H1 (cell line): ENCODE measurements at regions not wholly inside any gene's neighbourhood (a gene's known extent, or its start where the extent isn't known, plus 50 kb on each side); places are given as distances from the start of the nearest gene placed in this dataset.

ENCODE experiments used
- CTCF ChIA-PET: fragments of 300-600 bp; sonication (Branson Sonifier 250); formaldehyde crosslinking; loops from one replicate; lab custom pipeline; 2021; ENCODE audit not compliant: partially characterized antibody; lab: Charles Lee
- POLR2A ChIA-PET: fragments of 300-600 bp; sonication (Branson Sonifier 250); formaldehyde crosslinking; loops from one replicate; lab custom pipeline; 2021; ENCODE audit warnings: inconsistent platforms; ENCODE audit not compliant: partially characterized antibody; lab: Charles Lee
- DNase-seq, 2 experiments: peaks; one replicate each; pipeline versions ENCODE4 v3.0.0 to v3.0.0-alpha.2; 2010 to 2022; ENCODE audit warnings: low spot score in 2 of 2, low read depth in 1 of 2, mixed read lengths in 1 of 2
- FAIRE-seq: peaks from 2 replicates; lab custom pipeline; 2011; peaks lifted over from hg19 to GRCh38; lab: Jason Lieb, UNC
- H2AFZ ChIP-seq: 2 replicates; pipeline ENCODE4 v1.8.1; 2012; ENCODE audit warnings: low read length, inconsistent platforms
- H2AK5ac ChIP-seq: 2 replicates; pipeline ENCODE4 v1.6.1; 2013; ENCODE audit warnings: low read depth, low read length
- H2BK120ac ChIP-seq: replicated peaks from 2 replicates; pipeline ENCODE3; 2013; ENCODE audit warnings: low read depth, low read length, inconsistent platforms
- H2BK12ac ChIP-seq: 2 replicates; pipeline ENCODE4 v1.6.1; 2013; ENCODE audit warnings: low read depth, low read length
- H2BK15ac ChIP-seq: 2 replicates; pipeline ENCODE4 v1.6.1; 2013; ENCODE audit warnings: low read length
- H2BK20ac ChIP-seq: 2 replicates; pipeline ENCODE4 v1.6.1; 2013; ENCODE audit warnings: low read length
- H2BK5ac ChIP-seq: 2 replicates; pipeline ENCODE4 v1.6.1; 2013; ENCODE audit warnings: low read depth, low read length
- H3K14ac ChIP-seq: 2 replicates; pipeline ENCODE4 v1.6.1; 2013; ENCODE audit warnings: inconsistent platforms; ENCODE audit not compliant: insufficient read length
- H3K18ac ChIP-seq: 2 replicates; pipeline ENCODE4 v1.6.1; 2013; ENCODE audit warnings: low read length; ENCODE audit errors: extremely low read depth
- H3K23ac ChIP-seq: 2 replicates; pipeline ENCODE4 v1.6.1; 2013; ENCODE audit warnings: inconsistent platforms; ENCODE audit not compliant: insufficient read length
- H3K23me2 ChIP-seq: 2 replicates; pipeline ENCODE4 v1.6.1; 2013; ENCODE audit warnings: low read depth, low read length
- H3K27ac ChIP-seq: 2 replicates; pipeline ENCODE4 v1.6.1; 2011; ENCODE audit warnings: low read depth, low read length, inconsistent platforms
- H3K27me3 ChIP-seq, 4 experiments: replicated peaks in 1 of 4; 1 replicate in 1 of 4; 2 replicates in 3 of 4; pipeline versions ENCODE4 v1.6.1 to v1.8.1; 2011 to 2013; ENCODE audit warnings: low read length in 3 of 4, mild to moderate bottlenecking in 3 of 4, inconsistent platforms in 2 of 4, mixed read lengths in 2 of 4, moderate library complexity in 1 of 4; ENCODE audit not compliant: control insufficient read depth in 3 of 4, insufficient read depth in 3 of 4; ENCODE audit errors: extremely low read depth in 1 of 4
- H3K36me3 ChIP-seq, 4 experiments: 2 replicates each; pipeline versions ENCODE4 v1.6.1 to v1.8.1; 2011 to 2013; ENCODE audit warnings: mild to moderate bottlenecking in 4 of 4, low read length in 3 of 4, moderate library complexity in 2 of 4, control low read depth in 1 of 4, inconsistent platforms in 1 of 4; ENCODE audit not compliant: insufficient read depth in 4 of 4, control insufficient read depth in 2 of 4
- H3K4ac ChIP-seq: replicated peaks from 2 replicates; pipeline ENCODE3; 2013; ENCODE audit warnings: low read length, low read depth, mixed read lengths, inconsistent platforms; ENCODE audit not compliant: insufficient read length
- H3K4me1 ChIP-seq, 4 experiments: replicated peaks in 1 of 4; 1 replicate in 1 of 4; 2 replicates in 3 of 4; pipeline versions ENCODE4 v1.6.1 to v1.8.1; 2011 to 2013; ENCODE audit warnings: low read length in 3 of 4, inconsistent platforms in 2 of 4, mixed read lengths in 1 of 4; ENCODE audit not compliant: insufficient read depth in 4 of 4, control insufficient read depth in 3 of 4
- H3K4me2 ChIP-seq, 2 experiments: 2 replicates each; pipeline versions ENCODE4 v1.6.1 to v1.8.1; 2011 to 2013; ENCODE audit warnings: low read depth in 2 of 2, low read length in 2 of 2, control low read depth in 1 of 2, inconsistent platforms in 1 of 2, mild to moderate bottlenecking in 1 of 2; ENCODE audit not compliant: insufficient read depth in 1 of 2
- H3K4me3 ChIP-seq, 4 experiments: fragments of 200-600, 300-600 bp in 1 of 4; sonication (generic), shearing (Covaris generic), sonication (Bioruptor Twin) in 1 of 4; 2 replicates each; pipeline versions ENCODE4 v1.5.1 to v1.8.1; 2011 to 2016; ENCODE audit warnings: low read length in 4 of 4, low read depth in 3 of 4, control low read depth in 2 of 4, inconsistent platforms in 2 of 4, mild to moderate bottlenecking in 2 of 4, mixed read lengths in 1 of 4, moderate library complexity in 1 of 4; ENCODE audit not compliant: insufficient read depth in 2 of 4; ENCODE audit errors: extremely low read depth in 1 of 4
- H3K56ac ChIP-seq: replicated peaks from 2 replicates; pipeline ENCODE3; 2013; ENCODE audit warnings: low read depth, mild to moderate bottlenecking, mixed read lengths, low read length, inconsistent platforms; ENCODE audit not compliant: insufficient read length
- H3K79me1 ChIP-seq: 2 replicates; pipeline ENCODE4 v1.6.1; 2013; ENCODE audit warnings: low read depth, low read length, control low read depth
- H3K79me2 ChIP-seq, 2 experiments: 2 replicates each; pipeline versions ENCODE4 v1.6.1 to v1.8.1; 2012 to 2013; ENCODE audit warnings: low read length in 2 of 2, mild to moderate bottlenecking in 2 of 2, inconsistent platforms in 1 of 2; ENCODE audit not compliant: insufficient read depth in 2 of 2, control insufficient read depth in 1 of 2
- H3K9ac ChIP-seq, 4 experiments: replicated peaks in 1 of 4; 1 replicate in 1 of 4; 2 replicates in 3 of 4; pipeline versions ENCODE4 v1.6.1 to v1.8.1; 2011 to 2013; ENCODE audit warnings: low read depth in 3 of 4, low read length in 3 of 4, control low read depth in 2 of 4, mild to moderate bottlenecking in 2 of 4, moderate library complexity in 2 of 4, inconsistent platforms in 1 of 4; ENCODE audit errors: extremely low read depth in 1 of 4
- H3K9me3 ChIP-seq, 2 experiments: 2 replicates each; pipeline versions ENCODE4 v1.6.1 to v1.8.1; 2012 to 2013; ENCODE audit warnings: mild to moderate bottlenecking in 2 of 2, moderate library complexity in 2 of 2, control low read depth in 1 of 2, inconsistent platforms in 1 of 2, low read depth in 1 of 2, low read length in 1 of 2, mixed read lengths in 1 of 2; ENCODE audit not compliant: insufficient read depth in 2 of 2
- H4K20me1 ChIP-seq, 2 experiments: replicated peaks in 1 of 2; 2 replicates each; pipeline versions ENCODE3 to v1.8.1; 2011 to 2013; ENCODE audit warnings: inconsistent platforms in 2 of 2, low read length in 2 of 2, mild to moderate bottlenecking in 1 of 2; ENCODE audit not compliant: insufficient read depth in 2 of 2, control insufficient read depth in 1 of 2
- H4K5ac ChIP-seq: 2 replicates; pipeline ENCODE4 v1.6.1; 2013; ENCODE audit warnings: low read length, low read depth, mixed read lengths, inconsistent platforms; ENCODE audit not compliant: insufficient read length
- H4K8ac ChIP-seq: 2 replicates; pipeline ENCODE4 v1.8.0; 2013; ENCODE audit warnings: mild to moderate bottlenecking, moderate library complexity, low read length, inconsistent platforms; ENCODE audit not compliant: insufficient read depth; ENCODE audit errors: extremely low read depth
- H4K91ac ChIP-seq: replicated peaks from 2 replicates; pipeline ENCODE3; 2013; ENCODE audit warnings: low read length, mixed read lengths, inconsistent platforms; ENCODE audit not compliant: insufficient read length
- POLR2AphosphoS5 ChIP-seq: IDR thresholded peaks from 2 replicates; pipeline ENCODE4 v1.6.1; 2011; ENCODE audit warnings: low read depth, low read length
- YY1 ChIP-seq: IDR thresholded peaks from 2 replicates; pipeline ENCODE4 v1.6.1; 2011; ENCODE audit warnings: low read depth, mild to moderate bottlenecking, low read length
- WGBS, 2 experiments: shearing (Covaris generic) in 1 of 2; methylation state at CpG; one replicate each; pipeline versions ENCODE4 v1.1.6 to v1.1.7; 2013 to 2015; ENCODE audit warnings: low lambda C conversion rate in 2 of 2, mixed read lengths in 2 of 2, inconsistent platforms in 1 of 2, low coverage in 1 of 2, missing lambda C conversion rate in 1 of 2; ENCODE audit not compliant: insufficient replicate concordance in 2 of 2, insufficient coverage in 1 of 2, insufficient read length in 1 of 2; ENCODE audit errors: extremely low coverage in 1 of 2, missing lambda C conversion rate in 1 of 2; 5-methylcytosine and 5-hydroxymethylcytosine counted together

DNA sequence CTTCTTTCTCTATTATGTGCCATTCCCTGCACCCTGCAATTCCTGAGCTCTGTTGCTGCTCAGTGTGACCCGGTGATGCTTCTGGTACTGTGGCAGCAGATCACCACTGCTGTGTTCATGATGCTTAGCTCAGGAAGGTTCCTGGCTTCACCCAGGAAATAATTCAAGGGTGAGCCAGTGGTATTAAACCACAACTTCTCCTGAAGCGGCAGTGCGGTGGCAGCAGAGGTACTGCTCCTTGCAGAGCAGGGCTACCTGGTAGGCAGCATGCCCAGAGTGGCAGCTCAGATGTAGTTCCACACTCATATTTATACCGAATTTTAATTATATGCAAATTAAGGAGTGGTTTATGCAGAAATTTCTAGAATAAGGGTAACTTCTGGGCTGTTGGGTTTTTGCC lies 213.8 kb upstream of the ZNF608 start:
- CTCF ChIA-PET = interaction anchor here (0.7 kb wide), 1 partner anchor 13 kb away, joined by 3 read pairs; no protein-coding TSS in a partner anchor
- no peak overlapping the region for H3K14ac ChIP-seq
- no peak overlapping the region for H2BK120ac ChIP-seq
- H3K27ac ChIP-seq = no peak overlapping the region
- peaks cover 2% of the 10 kb centered on the region; the same call in 1 of the 2 replicates for H3K79me1 ChIP-seq
- peak overlapping the region; percentile 66; the same call in 1 of the 2 replicates for H2BK15ac ChIP-seq
- DNase-seq (no peak), FAIRE-seq (no peak)
- H3K9me3 ChIP-seq = no peaks in the 10 kb centered on the region; a peak in 1 of 4 replicates
- H3K36me3 ChIP-seq = no peaks in the 10 kb centered on the region; a peak in 1 of 8 replicates
- TF ChIP-seq YY1 = no peak
- TF ChIP-seq POLR2AphosphoS5 = no peak
- H2AK5ac ChIP-seq = no peak overlapping the region
- H2BK5ac ChIP-seq = 0 out of 2 replicates have a peak overlapping the region, but pooled peaks have one; percentile 46
- H3K23me2 ChIP-seq = no peaks in the 10 kb centered on the region
- H3K4ac ChIP-seq = no peak overlapping the region
- H4K91ac ChIP-seq = no peak overlapping the region
- H3K23ac ChIP-seq = no peak overlapping the region
- H3K4me3 ChIP-seq = no peak overlapping the region
- H3K18ac ChIP-seq = no peak overlapping the region
- H3K9ac ChIP-seq = no peak overlapping the region; a peak in 1 of 7 replicates
- no peak overlapping the region for H2BK20ac ChIP-seq
- H3K79me2 ChIP-seq = no peaks in the 10 kb centered on the region
- H4K5ac ChIP-seq = no peak overlapping the region
- H4K8ac ChIP-seq = no peak overlapping the region
- H2BK12ac ChIP-seq = no peak overlapping the region
- POLR2A ChIA-PET = no interaction called here
- H3K4me1 ChIP-seq = peaks cover 2 to 11% (median 5%) of the 10 kb centered on the region in 4 experiments; a peak in 5 of 7 replicates
- H3K56ac ChIP-seq = no peak overlapping the region
- no peaks in the 10 kb centered on the region for H4K20me1 ChIP-seq
- no peaks in the 10 kb centered on the region for H3K27me3 ChIP-seq
- no peak overlapping the region for H2AFZ ChIP-seq
- WGBS, 2 experiments = 89% methylated on average over 4 of the region's 4 CpGs; no CpG with 5 or more reads in 1 of the 2 experiments
- H3K4me2 ChIP-seq = no peak overlapping the region
